ENCODE measurements at regions not wholly inside any gene's neighbourhood (a gene's known extent, or its start where the extent isn't known, plus 50 kb on each side); places are given as distances from the start of the nearest gene placed in this dataset.
"Not testable (repeated sequence)": the region's sequence is repeated elsewhere in the genome, so short reads cannot be mapped to it uniquely, and the experiment has no call there.

DNA sequence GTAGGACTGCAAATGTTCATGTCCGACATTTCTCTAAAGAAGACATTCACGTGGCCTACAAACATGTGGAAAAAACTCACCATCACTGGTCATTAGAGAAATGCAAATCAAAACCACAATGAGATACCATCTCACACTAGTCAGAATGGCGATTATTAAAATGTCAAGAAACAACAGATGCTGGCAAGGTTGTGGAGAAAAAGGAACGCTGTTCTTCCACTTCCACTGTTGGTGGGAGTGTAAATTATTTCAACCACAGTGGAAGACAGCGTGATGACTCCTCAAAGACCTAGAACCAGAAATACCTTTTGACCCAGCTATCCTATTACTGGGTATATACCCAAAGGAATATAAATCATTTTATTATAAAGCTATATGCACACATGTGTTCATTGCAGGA is 253.9 kb upstream of the UBASH3B start:
- TF ChIP-seq POLR2A (IDR thresholded peaks at IDR 0.05; ENCODE audit: borderline replicate concordance, extremely low read depth, insufficient read depth, insufficient read length); JUND (IDR thresholded peaks at IDR 0.05); EZH2phosphoT487 (IDR thresholded peaks at IDR 0.05; ENCODE audit: borderline replicate concordance); YY1 (IDR thresholded peaks at IDR 0.05; ENCODE audit: extremely low read depth, insufficient replicate concordance, low read depth, low read length); POLR2AphosphoS5 (IDR thresholded peaks at IDR 0.05; ENCODE audit: low read depth, low read length); SP1 (IDR thresholded peaks at IDR 0.05; ENCODE audit: low read depth); TCF7L2 (IDR thresholded peaks at IDR 0.05; ENCODE audit: borderline replicate concordance, extremely low read depth, insufficient read depth, insufficient read length); EZH2 (IDR thresholded peaks at IDR 0.05); RAD21 (IDR thresholded peaks at IDR 0.05; ENCODE audit: low read depth): not testable (repeated sequence)
- TF ChIP-seq, protein P1, sequence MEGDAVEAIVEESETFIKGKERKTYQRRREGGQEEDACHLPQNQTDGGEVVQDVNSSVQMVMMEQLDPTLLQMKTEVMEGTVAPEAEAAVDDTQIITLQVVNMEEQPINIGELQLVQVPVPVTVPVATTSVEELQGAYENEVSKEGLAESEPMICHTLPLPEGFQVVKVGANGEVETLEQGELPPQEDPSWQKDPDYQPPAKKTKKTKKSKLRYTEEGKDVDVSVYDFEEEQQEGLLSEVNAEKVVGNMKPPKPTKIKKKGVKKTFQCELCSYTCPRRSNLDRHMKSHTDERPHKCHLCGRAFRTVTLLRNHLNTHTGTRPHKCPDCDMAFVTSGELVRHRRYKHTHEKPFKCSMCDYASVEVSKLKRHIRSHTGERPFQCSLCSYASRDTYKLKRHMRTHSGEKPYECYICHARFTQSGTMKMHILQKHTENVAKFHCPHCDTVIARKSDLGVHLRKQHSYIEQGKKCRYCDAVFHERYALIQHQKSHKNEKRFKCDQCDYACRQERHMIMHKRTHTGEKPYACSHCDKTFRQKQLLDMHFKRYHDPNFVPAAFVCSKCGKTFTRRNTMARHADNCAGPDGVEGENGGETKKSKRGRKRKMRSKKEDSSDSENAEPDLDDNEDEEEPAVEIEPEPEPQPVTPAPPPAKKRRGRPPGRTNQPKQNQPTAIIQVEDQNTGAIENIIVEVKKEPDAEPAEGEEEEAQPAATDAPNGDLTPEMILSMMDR (IDR thresholded peaks at IDR 0.05 in 2 of 3, conservative IDR thresholded peaks at IDR 0.05 in 1 of 3; ENCODE audit: borderline replicate concordance in 1 of 3, insufficient read depth in 1 of 3, low read depth in 2 of 3, low read length in 2 of 3): not testable (repeated sequence)
- TF ChIP-seq, protein P2, sequence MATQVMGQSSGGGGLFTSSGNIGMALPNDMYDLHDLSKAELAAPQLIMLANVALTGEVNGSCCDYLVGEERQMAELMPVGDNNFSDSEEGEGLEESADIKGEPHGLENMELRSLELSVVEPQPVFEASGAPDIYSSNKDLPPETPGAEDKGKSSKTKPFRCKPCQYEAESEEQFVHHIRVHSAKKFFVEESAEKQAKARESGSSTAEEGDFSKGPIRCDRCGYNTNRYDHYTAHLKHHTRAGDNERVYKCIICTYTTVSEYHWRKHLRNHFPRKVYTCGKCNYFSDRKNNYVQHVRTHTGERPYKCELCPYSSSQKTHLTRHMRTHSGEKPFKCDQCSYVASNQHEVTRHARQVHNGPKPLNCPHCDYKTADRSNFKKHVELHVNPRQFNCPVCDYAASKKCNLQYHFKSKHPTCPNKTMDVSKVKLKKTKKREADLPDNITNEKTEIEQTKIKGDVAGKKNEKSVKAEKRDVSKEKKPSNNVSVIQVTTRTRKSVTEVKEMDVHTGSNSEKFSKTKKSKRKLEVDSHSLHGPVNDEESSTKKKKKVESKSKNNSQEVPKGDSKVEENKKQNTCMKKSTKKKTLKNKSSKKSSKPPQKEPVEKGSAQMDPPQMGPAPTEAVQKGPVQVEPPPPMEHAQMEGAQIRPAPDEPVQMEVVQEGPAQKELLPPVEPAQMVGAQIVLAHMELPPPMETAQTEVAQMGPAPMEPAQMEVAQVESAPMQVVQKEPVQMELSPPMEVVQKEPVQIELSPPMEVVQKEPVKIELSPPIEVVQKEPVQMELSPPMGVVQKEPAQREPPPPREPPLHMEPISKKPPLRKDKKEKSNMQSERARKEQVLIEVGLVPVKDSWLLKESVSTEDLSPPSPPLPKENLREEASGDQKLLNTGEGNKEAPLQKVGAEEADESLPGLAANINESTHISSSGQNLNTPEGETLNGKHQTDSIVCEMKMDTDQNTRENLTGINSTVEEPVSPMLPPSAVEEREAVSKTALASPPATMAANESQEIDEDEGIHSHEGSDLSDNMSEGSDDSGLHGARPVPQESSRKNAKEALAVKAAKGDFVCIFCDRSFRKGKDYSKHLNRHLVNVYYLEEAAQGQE (IDR thresholded peaks at IDR 0.05; ENCODE audit: low read depth): not testable (repeated sequence)
- TF ChIP-seq, protein P3, sequence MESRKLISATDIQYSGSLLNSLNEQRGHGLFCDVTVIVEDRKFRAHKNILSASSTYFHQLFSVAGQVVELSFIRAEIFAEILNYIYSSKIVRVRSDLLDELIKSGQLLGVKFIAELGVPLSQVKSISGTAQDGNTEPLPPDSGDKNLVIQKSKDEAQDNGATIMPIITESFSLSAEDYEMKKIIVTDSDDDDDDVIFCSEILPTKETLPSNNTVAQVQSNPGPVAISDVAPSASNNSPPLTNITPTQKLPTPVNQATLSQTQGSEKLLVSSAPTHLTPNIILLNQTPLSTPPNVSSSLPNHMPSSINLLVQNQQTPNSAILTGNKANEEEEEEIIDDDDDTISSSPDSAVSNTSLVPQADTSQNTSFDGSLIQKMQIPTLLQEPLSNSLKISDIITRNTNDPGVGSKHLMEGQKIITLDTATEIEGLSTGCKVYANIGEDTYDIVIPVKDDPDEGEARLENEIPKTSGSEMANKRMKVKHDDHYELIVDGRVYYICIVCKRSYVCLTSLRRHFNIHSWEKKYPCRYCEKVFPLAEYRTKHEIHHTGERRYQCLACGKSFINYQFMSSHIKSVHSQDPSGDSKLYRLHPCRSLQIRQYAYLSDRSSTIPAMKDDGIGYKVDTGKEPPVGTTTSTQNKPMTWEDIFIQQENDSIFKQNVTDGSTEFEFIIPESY (IDR thresholded peaks at IDR 0.05; ENCODE audit: extremely low read depth, insufficient replicate concordance, low read length): not testable (repeated sequence)

Data from HCT116 (cell line).